ENCODE measurements at regions not wholly inside any gene's neighbourhood (a gene's known extent, or its start where the extent isn't known, plus 50 kb on each side); places are given as distances from the start of the nearest gene placed in this dataset.

DNA sequence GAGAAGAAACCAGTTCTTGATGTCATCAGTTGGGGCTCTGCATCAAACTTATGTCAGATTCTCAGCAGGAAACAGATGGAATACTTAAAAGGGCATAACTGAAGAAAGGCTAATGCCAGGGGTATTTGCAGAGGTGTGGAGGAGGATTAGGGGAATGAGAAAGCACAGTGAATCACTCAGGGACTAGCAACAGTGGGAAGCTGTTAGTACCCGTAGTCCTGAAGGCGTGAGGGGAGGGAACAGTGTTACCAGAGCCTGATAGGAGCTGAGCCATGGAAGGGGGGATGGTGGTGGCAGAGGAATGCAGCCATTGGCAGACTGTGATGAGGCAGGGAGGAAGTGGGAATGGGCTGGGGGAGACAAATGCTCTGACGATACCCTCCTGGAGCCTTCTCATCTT is 162.3 kb downstream of the UTP18 start:
- Mint-ChIP-seq H3K27ac (ENCODE audit: unreplicated experiment) (no peak overlapping the region), H3K4me3 (ENCODE audit: low read depth, unreplicated experiment) (no peak overlapping the region), H3K4me1 (ENCODE audit: low read depth, unreplicated experiment) (peaks cover 4% of the 10 kb centered on the region), H3K27me3 (ENCODE audit: unreplicated experiment) (peaks cover 86% of the 10 kb centered on the region), H3K36me3 (ENCODE audit: insufficient read depth, unreplicated experiment) (no peaks in the 10 kb centered on the region), H3K9me3 (ENCODE audit: low read depth, unreplicated experiment) (peaks cover 2% of the 10 kb centered on the region)
- DNase-seq: no peak
- intact Hi-C loops (cut with micrococcal nuclease; ENCODE audit: unreplicated experiment): no loop called here
- TF ChIP-seq, protein P1, sequence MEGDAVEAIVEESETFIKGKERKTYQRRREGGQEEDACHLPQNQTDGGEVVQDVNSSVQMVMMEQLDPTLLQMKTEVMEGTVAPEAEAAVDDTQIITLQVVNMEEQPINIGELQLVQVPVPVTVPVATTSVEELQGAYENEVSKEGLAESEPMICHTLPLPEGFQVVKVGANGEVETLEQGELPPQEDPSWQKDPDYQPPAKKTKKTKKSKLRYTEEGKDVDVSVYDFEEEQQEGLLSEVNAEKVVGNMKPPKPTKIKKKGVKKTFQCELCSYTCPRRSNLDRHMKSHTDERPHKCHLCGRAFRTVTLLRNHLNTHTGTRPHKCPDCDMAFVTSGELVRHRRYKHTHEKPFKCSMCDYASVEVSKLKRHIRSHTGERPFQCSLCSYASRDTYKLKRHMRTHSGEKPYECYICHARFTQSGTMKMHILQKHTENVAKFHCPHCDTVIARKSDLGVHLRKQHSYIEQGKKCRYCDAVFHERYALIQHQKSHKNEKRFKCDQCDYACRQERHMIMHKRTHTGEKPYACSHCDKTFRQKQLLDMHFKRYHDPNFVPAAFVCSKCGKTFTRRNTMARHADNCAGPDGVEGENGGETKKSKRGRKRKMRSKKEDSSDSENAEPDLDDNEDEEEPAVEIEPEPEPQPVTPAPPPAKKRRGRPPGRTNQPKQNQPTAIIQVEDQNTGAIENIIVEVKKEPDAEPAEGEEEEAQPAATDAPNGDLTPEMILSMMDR (IDR thresholded peaks at IDR 0.05; ENCODE audit: unreplicated experiment): no peak
- BruUV-seq (replicated peaks): no TSS peak
- CTCF ChIA-PET: interaction anchor here (0.5 kb wide), 1 partner anchor 33 kb away, joined by 4 read pairs; no protein-coding TSS in a partner anchor

DNA sequence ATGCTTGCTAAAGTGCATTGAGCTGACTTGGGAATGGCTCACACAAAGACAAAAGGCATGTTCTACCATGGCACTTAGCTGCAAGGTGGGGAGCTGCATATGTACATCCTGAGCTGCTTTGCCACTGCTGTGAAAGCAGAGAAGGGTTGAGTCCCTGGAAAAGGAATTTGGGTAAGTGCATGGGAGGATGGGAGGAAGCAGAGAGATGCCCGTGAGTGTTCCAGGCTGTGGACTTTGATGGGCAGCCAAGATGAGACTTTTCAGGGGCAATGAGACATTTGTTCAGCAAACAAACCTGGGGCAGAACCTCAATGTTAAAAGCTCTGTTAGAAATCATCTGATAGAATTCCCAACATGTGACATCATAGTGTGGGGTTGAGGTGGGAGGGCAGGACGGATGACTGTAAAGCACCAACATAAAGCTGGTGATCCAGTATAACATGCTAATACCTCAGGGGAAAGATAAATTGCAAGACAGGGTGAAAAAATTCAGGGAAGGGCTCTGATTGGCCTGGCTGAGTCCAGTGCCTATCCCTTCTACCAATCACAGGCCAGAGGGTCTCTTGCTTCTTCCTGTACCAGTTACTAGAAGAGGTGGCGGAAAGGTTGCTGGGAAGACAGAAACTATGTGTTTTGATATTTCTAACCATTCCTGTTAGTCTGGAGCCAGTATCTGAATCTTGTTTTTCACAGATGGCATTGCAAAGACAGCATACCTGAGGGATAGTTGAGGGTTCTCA is 163.2 kb downstream of the UTP18 start:
- peaks cover 9% of the 10 kb centered on the region for H3K4me1 Mint-ChIP-seq (ENCODE audit: low read depth, unreplicated experiment)
- H3K36me3 Mint-ChIP-seq (ENCODE audit: insufficient read depth, unreplicated experiment): no peaks in the 10 kb centered on the region
- BruUV-seq (replicated peaks): no TSS peak
- H3K4me3 Mint-ChIP-seq (ENCODE audit: low read depth, unreplicated experiment): no peak overlapping the region
- DNase-seq: no peak
- TF ChIP-seq, protein P1 (IDR thresholded peaks at IDR 0.05; ENCODE audit: unreplicated experiment): no peak
- peaks cover 84% of the 10 kb centered on the region for H3K27me3 Mint-ChIP-seq (ENCODE audit: unreplicated experiment)
- H3K9me3 Mint-ChIP-seq (ENCODE audit: low read depth, unreplicated experiment): peaks cover 2% of the 10 kb centered on the region
- intact Hi-C loops (cut with micrococcal nuclease; ENCODE audit: unreplicated experiment): no loop called here
- no peak overlapping the region for H3K27ac Mint-ChIP-seq (ENCODE audit: unreplicated experiment)
- CTCF ChIA-PET: interaction anchor here (1.6 kb wide), 1 partner anchor 10 kb away, joined by 3 read pairs; no protein-coding TSS in a partner anchor

DNA sequence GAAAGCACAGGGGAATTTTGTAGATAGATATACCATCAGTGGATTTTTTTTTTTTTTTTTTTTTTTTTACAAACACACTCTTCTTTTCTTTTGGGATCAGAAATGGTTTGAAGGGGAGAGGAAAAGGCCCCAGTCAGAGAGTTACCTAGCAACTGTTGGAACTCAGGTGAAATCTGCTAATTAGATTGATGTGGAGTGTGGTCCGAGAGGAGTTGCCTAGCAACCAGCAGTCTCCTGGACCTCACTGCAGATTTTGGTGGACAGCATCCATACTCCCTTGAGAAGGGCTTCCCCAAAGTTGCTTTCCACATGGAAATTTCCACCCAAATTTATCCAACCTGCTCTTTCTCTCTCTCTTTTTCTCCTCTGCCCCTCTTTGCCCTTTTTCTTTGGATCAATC is 165.4 kb downstream of the UTP18 start:
- no peak overlapping the region for H3K27ac Mint-ChIP-seq (ENCODE audit: unreplicated experiment)
- BruUV-seq (replicated peaks): no TSS peak
- H3K4me3 Mint-ChIP-seq (ENCODE audit: low read depth, unreplicated experiment): no peak overlapping the region
- no peaks in the 10 kb centered on the region for H3K36me3 Mint-ChIP-seq (ENCODE audit: insufficient read depth, unreplicated experiment)
- TF ChIP-seq, protein P1 (IDR thresholded peaks at IDR 0.05; ENCODE audit: unreplicated experiment): no peak
- peaks cover 62% of the 10 kb centered on the region for H3K27me3 Mint-ChIP-seq (ENCODE audit: unreplicated experiment)
- peaks cover 9% of the 10 kb centered on the region for H3K4me1 Mint-ChIP-seq (ENCODE audit: low read depth, unreplicated experiment)
- intact Hi-C loops (cut with micrococcal nuclease; ENCODE audit: unreplicated experiment): no loop called here
- CTCF ChIA-PET: no interaction called here
- no peak for DNase-seq
- peaks cover 2% of the 10 kb centered on the region for H3K9me3 Mint-ChIP-seq (ENCODE audit: low read depth, unreplicated experiment)

DNA sequence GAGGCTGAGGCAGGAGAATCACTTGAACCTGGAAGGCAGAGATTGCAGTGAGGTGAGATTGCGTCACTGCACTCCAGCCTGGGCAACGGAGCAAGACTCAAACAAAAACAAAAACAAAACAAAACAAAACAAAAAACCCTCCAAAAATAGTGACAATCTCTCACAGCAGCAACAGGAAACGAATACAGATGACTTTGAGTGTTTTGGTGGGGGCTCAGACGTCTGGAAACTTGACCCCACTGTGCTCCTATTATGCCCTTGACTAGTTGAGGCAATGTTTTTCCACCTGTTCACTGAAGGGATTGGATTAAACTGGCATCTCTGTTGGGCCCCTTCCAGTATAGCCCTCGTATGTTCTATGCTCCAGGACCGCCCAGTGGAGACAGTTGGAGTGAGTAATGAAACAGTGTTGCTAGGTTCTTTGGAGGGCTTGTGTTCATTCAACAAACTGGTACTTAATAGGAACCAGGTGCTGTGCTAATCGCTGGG is 167.0 kb downstream of the UTP18 start:
- Mint-ChIP-seq H3K4me1 (ENCODE audit: low read depth, unreplicated experiment) (peaks cover 9% of the 10 kb centered on the region), H3K27me3 (ENCODE audit: unreplicated experiment) (peaks cover 46% of the 10 kb centered on the region), H3K36me3 (ENCODE audit: insufficient read depth, unreplicated experiment) (no peaks in the 10 kb centered on the region), H3K4me3 (ENCODE audit: low read depth, unreplicated experiment) (no peak overlapping the region), H3K9me3 (ENCODE audit: low read depth, unreplicated experiment) (peaks cover 2% of the 10 kb centered on the region), H3K27ac (ENCODE audit: unreplicated experiment) (no peak overlapping the region)
- CTCF ChIA-PET: no interaction called here
- no peak for DNase-seq
- TF ChIP-seq, protein P1 (IDR thresholded peaks at IDR 0.05; ENCODE audit: unreplicated experiment): no peak
- intact Hi-C loops (cut with micrococcal nuclease; ENCODE audit: unreplicated experiment): no loop called here
- no TSS peak for BruUV-seq (replicated peaks)
